ENCODE measurements at regions not wholly inside any gene's neighbourhood (a gene's known extent, or its start where the extent isn't known, plus 50 kb on each side); places are given as distances from the start of the nearest gene placed in this dataset.

DNA sequence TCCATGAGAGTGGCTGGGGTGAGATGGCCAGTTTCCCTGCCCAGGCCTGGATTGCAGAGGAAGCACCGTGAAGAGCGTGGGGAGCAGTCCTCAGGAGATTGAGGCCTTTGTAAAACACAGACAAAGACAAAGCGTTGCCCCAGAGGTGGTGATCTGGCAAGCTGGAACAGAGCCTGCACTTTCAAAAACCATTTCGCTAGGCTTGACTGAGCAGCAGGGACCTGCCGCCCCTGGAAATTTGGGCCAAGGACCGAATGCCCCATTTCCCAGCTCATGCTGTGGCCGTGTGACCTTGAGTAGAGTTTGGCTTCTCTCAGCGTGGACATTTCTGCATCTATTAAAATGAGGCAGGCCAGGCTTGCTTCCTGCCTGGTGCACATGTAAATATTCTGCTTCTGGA lies 381.4 kb downstream of the BCOR start:
- no peak for DNase-seq (ENCODE audit: low spot score)

GRCh38 chrX:39716802-39717540 lies 380.8 kb downstream of the BCOR start:
- DNase-seq (ENCODE audit: low spot score) = no peak

- no peak for DNase-seq (ENCODE audit: low spot score)
These were observed 378.8 kb downstream of the BCOR start for GRCh38 chrX:39718981-39719380.

DNA sequence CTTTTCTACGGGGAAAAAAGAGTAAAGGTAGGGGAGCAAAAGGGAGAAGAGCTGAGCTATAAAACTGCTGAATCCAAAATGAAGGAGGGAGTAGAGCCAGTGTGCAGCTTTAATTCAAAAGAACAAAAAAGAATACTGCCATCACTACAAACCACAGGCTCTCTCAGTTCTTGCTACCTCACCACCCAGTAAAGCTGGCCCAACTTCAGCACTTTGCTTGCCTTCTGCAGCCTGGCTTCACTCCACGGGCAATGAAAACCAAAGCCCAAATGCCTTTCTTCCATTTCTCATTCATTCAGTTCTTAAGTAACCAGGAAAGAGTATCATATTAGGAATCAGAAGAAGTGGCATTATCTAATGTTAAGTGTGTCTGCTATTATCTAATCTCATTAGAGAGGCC lies 376.8 kb downstream of the BCOR start:
- no peak for DNase-seq (ENCODE audit: low spot score)

GRCh38 chrX:39721566-39722279 lies 376.0 kb downstream of the BCOR start:
- DNase-seq (ENCODE audit: low spot score) = no peak

- DNase-seq (ENCODE audit: low spot score) = no peak
These were observed 373.2 kb downstream of the BCOR start for GRCh38 chrX:39724544-39724943.

DNA sequence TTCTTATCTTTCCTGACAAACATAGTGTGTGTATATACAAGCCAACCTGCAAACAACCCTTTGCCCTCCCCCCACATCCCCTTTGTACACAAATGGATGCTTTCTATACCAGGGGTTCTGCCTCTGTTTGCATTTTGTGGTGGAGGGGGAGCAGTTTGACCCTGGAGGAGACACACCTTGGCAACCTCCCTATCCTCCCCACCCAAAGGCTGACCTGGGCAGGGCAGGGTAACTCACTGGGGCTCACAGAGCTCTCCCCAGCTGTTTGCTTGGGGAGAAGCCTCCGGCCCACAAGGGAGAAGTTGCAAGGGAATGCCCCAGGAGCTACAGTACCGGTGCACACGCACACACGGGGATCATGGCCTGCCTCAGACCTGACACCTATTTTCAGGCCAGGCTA lies 372.6 kb downstream of the BCOR start:
- no peak for DNase-seq (ENCODE audit: low spot score)

- DNase-seq (ENCODE audit: low spot score) = no peak
These were observed 371.7 kb downstream of the BCOR start for GRCh38 chrX:39725928-39726619.

- no peak for DNase-seq (ENCODE audit: low spot score)
These were observed 371.0 kb downstream of the BCOR start for GRCh38 chrX:39726771-39727170.

- DNase-seq (ENCODE audit: low spot score) = no peak
These were observed 369.7 kb downstream of the BCOR start for GRCh38 chrX:39728025-39728424.

DNA sequence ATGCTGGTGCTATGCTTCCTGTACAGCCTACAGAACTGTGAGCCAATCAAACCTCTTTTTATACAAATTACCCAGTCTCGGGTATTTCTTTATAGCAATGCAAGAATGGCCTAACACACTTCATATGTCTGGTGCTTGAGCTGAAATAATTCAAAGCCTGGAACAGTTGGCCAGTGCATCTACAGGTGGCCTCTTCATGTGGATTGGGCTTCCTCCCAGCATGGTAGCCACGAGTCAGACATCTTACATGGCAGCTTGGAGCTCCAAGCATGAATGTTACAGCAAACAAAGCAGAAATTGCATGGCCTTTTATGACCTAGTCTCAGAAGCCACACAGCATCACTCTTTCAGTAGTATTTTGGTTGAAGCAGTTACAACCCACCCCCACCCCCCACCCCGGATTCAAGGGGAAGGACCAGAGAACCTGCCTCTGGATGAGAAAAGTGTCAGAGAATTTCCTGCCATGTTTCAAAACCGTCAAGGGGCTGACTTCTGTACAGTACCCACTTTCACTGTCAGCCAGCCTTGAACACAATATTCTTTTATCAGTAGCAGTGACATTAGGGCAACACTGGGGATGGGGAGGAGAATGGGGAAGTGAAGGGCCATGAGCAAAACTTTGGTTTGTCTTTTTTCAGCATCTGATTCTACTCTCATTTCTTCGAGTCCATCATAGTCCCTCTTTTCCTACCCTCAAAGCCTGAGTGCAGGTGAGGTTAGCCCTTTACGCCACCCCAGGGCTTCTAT lies 368.7 kb downstream of the BCOR start:
- no peak for DNase-seq (ENCODE audit: low spot score)

- DNase-seq (ENCODE audit: low spot score) = no peak
These were observed 367.6 kb downstream of the BCOR start for GRCh38 chrX:39729981-39730661.

DNA sequence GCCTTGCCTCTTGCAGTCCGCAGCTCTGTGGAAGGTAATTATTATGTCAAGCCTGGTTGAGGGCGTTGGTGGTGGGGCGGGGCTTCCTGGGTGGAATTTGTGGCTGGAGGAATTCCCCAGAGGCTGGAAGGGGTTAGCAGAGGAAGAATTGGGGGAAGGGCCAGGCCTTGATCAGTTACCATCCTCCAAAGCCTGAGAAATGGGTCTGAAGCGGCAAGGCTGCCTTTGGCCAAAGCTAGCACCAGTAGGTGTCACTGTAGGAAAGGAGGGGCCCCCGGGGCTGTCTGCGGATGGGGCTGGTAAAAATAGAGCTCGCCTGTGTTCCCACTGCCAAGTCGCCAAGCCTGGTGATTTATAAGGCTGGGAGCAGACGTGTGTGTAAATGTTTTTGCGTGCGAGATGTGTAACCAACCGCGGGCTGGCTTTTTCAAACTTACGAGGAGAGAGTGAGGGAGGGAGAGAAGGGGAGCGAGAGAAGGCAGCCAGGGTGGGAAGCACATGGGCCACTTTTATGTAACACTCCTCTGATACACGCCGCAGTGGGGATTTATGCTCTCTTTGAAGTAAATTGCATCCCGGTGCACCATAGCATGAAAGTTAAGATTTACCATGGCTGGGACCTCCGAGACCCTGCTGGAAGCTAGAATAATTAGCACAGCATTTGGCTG lies 367.0 kb downstream of the BCOR start:
- DNase-seq (ENCODE audit: low spot score) = peak; percentile 54

DNA sequence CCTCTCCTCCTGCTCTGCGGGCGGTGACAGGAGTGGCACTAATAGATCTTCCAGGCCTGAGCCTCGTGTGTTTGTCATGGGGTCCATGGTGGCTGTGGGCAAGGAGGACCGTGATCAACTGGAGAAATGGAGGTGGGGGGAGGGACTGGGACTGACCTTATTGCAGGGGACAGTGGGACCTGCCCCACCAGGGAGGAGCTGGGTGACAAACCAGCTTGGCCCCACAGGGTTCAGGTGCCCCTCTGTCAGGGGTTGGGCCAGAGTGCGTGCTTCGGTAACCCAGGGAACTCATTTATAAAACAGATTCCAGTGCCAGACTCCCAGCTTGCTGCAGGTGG lies 366.5 kb downstream of the BCOR start:
- DNase-seq (ENCODE audit: low spot score) = no peak

GRCh38 chrX:39731735-39732134 lies 366.0 kb downstream of the BCOR start:
- DNase-seq (ENCODE audit: low spot score) = no peak

GRCh38 chrX:39733745-39734144 lies 364.0 kb downstream of the BCOR start:
- DNase-seq (ENCODE audit: low spot score) = no peak

DNA sequence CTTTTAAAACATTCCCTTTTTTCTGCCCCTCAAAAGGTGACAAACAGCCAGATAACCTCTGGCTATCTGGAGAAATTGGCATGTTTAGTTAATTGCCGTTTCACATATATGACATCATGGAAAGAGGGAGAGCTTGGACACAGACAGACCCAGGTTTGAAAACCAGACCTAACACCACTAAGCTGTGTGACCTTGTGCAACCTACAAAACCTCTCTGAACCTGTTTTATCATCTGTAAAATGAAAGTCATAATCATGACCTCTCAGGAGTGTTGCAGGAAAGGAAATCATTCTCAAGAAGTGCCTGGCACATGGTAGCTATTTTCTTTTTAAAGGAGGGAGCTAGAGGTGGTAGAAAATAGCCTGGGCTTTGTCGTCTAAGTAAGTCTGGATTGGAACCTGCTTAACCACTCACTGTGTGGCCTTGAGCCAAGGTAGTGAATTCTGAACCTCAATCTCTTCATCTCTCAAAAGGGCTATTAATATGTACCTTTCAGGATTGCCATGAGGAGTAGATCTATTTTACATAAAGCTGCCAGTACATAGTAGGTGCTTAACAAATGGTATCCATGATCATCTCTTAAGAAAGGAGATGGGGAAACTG lies 363.5 kb downstream of the BCOR start:
- DNase-seq (ENCODE audit: low spot score) = no peak

GRCh38 chrX:39736216-39737211 lies 361.2 kb downstream of the BCOR start:
- DNase-seq (ENCODE audit: low spot score) = no peak

DNA sequence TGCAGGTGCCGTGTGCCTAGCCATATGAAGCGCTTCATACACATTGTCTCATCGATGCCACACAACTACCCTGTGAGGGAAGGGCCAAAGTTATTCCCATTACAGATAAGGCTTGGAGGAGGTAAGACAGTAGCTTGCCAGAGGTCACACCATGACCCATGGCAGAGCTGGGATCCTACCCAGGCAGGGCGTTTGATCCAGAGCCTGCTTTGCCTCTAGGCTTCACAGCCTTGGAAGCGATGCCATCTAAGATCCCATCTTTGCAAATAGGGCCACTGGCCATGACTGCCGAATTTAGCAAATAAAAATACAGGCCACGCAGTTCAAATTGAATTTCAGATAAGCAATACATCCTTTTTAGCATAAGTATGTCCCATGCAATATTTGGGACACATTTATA lies 358.2 kb downstream of the BCOR start:
- DNase-seq (ENCODE audit: low spot score) = no peak

DNA sequence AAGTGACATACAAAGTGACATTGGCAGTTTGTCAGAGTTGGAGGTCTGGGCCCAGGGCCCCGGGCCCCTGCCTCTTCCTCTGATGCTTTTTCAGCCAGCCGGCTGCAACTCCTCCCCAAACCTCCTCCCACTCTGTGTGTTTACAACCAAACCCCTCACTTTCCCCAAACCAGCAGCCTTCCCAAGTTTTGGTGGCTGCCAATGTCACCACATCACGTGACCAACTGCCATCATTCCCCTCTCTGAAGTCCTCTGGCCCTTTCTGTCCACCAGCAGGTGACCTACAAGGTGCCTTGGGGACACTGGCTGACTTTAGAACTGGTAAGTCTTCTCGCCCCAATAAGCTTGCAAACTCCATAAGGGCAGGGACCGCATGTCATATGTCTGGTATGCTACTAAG lies 357.7 kb downstream of the BCOR start:
- no peak for DNase-seq (ENCODE audit: low spot score)
